ENCODE measurements at regions not wholly inside any gene's neighbourhood (a gene's known extent, or its start where the extent isn't known, plus 50 kb on each side); places are given as distances from the start of the nearest gene placed in this dataset.
A peak's percentile ranks its signal among the peaks of the same experiment; 100 is the strongest.

GRCh38 chr4:64559571-64559970, 150.3 kb upstream of the TECRL start:
- no peak for DNase-seq

- DNase-seq, result no peak
Measured at GRCh38 chr4:64551125-64551524, 141.9 kb upstream of the TECRL start.

- DNase-seq, result no peak
Measured at GRCh38 chr4:64545593-64545992, 136.3 kb upstream of the TECRL start.

GRCh38 chr4:64539234-64539849, 130.1 kb upstream of the TECRL start:
- peak in 1 of 2 experiments; percentile 64 for DNase-seq

- no peak for DNase-seq
Measured at GRCh38 chr4:64538219-64538618, 129.0 kb upstream of the TECRL start.

- no peak for DNase-seq
Measured at GRCh38 chr4:64533637-64534036, 124.4 kb upstream of the TECRL start.

GRCh38 chr4:64533159-64533558, 123.9 kb upstream of the TECRL start:
- no peak for DNase-seq

GRCh38 chr4:64520421-64520820, 111.2 kb upstream of the TECRL start:
- DNase-seq, result no peak

GRCh38 chr4:64518600-64518999, 109.3 kb upstream of the TECRL start:
- DNase-seq, result no peak

- DNase-seq, result no peak
Measured at GRCh38 chr4:64516176-64516575, 106.9 kb upstream of the TECRL start.

GRCh38 chr4:64508089-64508488, 98.8 kb upstream of the TECRL start:
- no peak for DNase-seq

- no peak for DNase-seq
Measured at GRCh38 chr4:64503945-64504675, 94.9 kb upstream of the TECRL start.

GRCh38 chr4:64503416-64503815, 94.2 kb upstream of the TECRL start:
- DNase-seq, result no peak

GRCh38 chr4:64497491-64497890, 88.2 kb upstream of the TECRL start:
- DNase-seq, result no peak

- DNase-seq, result no peak
Measured at GRCh38 chr4:64495946-64496345, 86.7 kb upstream of the TECRL start.

GRCh38 chr4:64489628-64490027, 80.4 kb upstream of the TECRL start:
- DNase-seq, result no peak

- no peak for DNase-seq
Measured at GRCh38 chr4:64479338-64479737, 70.1 kb upstream of the TECRL start.

GRCh38 chr4:64477127-64477526, 67.9 kb upstream of the TECRL start:
- no peak for DNase-seq

- no peak for DNase-seq
Measured at GRCh38 chr4:64465263-64465662, 56.0 kb upstream of the TECRL start.

GRCh38 chr4:64464581-64464980, 55.3 kb upstream of the TECRL start:
- DNase-seq, result no peak

Measured in SW 1271 (cell line).